GM12878 (cell line): ENCODE measurements at regions not wholly inside any gene's neighbourhood (a gene's known extent, or its start where the extent isn't known, plus 50 kb on each side); places are given as distances from the start of the nearest gene placed in this dataset.
A peak's percentile ranks its signal among the peaks of the same experiment; 100 is the strongest.

Source experiments
- ATAC-seq: fragments of 200-7000 bp; cut with Tn5 transposase; 3 replicates; pipeline ENCODE4 v1.9.1; 2020; ENCODE audit warnings: mild to moderate bottlenecking, moderate library complexity
- BruUV-seq: library from RNA; stranded (reverse); fragments of 400-500 nt; replicated peaks from 2 replicates; lab custom pipeline; 2021; lab: Mats Ljungman, UMichigan
- CTCF ChIA-PET: fragments of 300-600 bp; sonication (Branson Sonifier 250); formaldehyde crosslinking; extraction: SDS; loops from one replicate; lab custom pipeline; 2021; ENCODE audit warnings: inconsistent platforms; lab: Yijun Ruan, JAX
- POLR2A ChIA-PET: fragments of 350-600 bp; formaldehyde crosslinking; extraction: SDS; loops from one replicate; lab custom pipeline; 2021; ENCODE audit warnings: inconsistent platforms; lab: Charles Lee
- RAD21 ChIA-PET: fragments of 300-600 bp; sonication (Branson Sonifier 250); formaldehyde crosslinking; loops from one replicate; lab custom pipeline; 2023; ENCODE audit warnings: antibody characterized with exemption; ENCODE audit not compliant: unreplicated experiment; lab: Charles Lee
- SMC1A ChIA-PET: fragments of 300-600 bp; sonication (Branson Sonifier 250); formaldehyde crosslinking; loops from one replicate; lab custom pipeline; 2023; ENCODE audit not compliant: unreplicated experiment, uncharacterized antibody; lab: Charles Lee
- DNase-seq: peaks from one replicate; pipeline ENCODE4 v3.0.0-alpha.2; 2011; ENCODE audit warnings: low read depth, low spot score
- FAIRE-seq: peaks from 3 replicates; lab custom pipeline; 2011; peaks lifted over from hg19 to GRCh38; lab: Jason Lieb, UNC
- H2AFZ ChIP-seq: 2 replicates; pipeline ENCODE4 v1.6.0; 2011; ENCODE audit warnings: low read depth, low read length, control low read depth; ENCODE audit not compliant: control insufficient read depth
- H3K27ac ChIP-seq: 2 replicates; pipeline ENCODE4 v1.5.1; 2011; ENCODE audit warnings: control low read depth; ENCODE audit not compliant: control insufficient read depth, insufficient read depth
- H3K27me3 ChIP-seq, 2 experiments: replicated peaks in 1 of 2; 2 replicates each; pipeline versions ENCODE4 v1.6.0 to v1.6.1; 2011; ENCODE audit warnings: low read length in 1 of 2; ENCODE audit not compliant: control insufficient read depth in 2 of 2, insufficient read depth in 2 of 2
- H3K36me3 ChIP-seq, 2 experiments: 2 replicates each; pipeline ENCODE4 v1.5.1; 2011; ENCODE audit warnings: low read length in 1 of 2; ENCODE audit not compliant: control insufficient read depth in 2 of 2, insufficient read depth in 2 of 2
- H3K4me1 ChIP-seq: 2 replicates; pipeline ENCODE4 v1.6.1; 2011; ENCODE audit warnings: mild to moderate bottlenecking, low read length, moderate library complexity, mixed read lengths; ENCODE audit not compliant: control insufficient read depth, insufficient read depth
- H3K4me2 ChIP-seq: 2 replicates; pipeline ENCODE4 v1.6.0; 2011; ENCODE audit warnings: control low read depth; ENCODE audit not compliant: control insufficient read depth, insufficient read depth
- H3K4me3 ChIP-seq: fragments of 200-600 bp; sonication (generic); 2 replicates; pipeline ENCODE4 v1.5.1; 2016
- H3K79me2 ChIP-seq: 2 replicates; pipeline ENCODE4 v1.6.0; 2011; ENCODE audit warnings: low read length; ENCODE audit not compliant: control insufficient read depth, insufficient read depth
- H3K9ac ChIP-seq: 2 replicates; pipeline ENCODE4 v1.8.0; 2011; ENCODE audit warnings: low read length, control low read depth, mixed read lengths; ENCODE audit not compliant: control insufficient read depth, insufficient read depth
- H3K9me3 ChIP-seq: replicated peaks from 3 replicates; pipeline ENCODE4 v1.5.1; 2011; ENCODE audit warnings: mild to moderate bottlenecking, low read length; ENCODE audit not compliant: control insufficient read depth, insufficient read depth
- H4K20me1 ChIP-seq: 2 replicates; pipeline ENCODE4 v1.6.0; 2011; ENCODE audit not compliant: control insufficient read depth, insufficient read depth
- POLR2AphosphoS5 ChIP-seq: IDR thresholded peaks from 2 replicates; pipeline ENCODE4 v1.6.1; 2011; ENCODE audit warnings: mild to moderate bottlenecking, low read length, inconsistent platforms
- RAD21 ChIP-seq: IDR thresholded peaks from 2 replicates; pipeline ENCODE4 v1.6.1; 2011; ENCODE audit warnings: mild to moderate bottlenecking, low read depth, low read length, moderate library complexity; ENCODE audit not compliant: insufficient read depth
- WGBS: methylation state at CpG from one replicate; pipeline ENCODE4 v1.1.6; 2016; ENCODE audit warnings: low lambda C conversion rate; ENCODE audit not compliant: insufficient replicate concordance, insufficient coverage; ENCODE audit errors: missing lambda C conversion rate; 5-methylcytosine and 5-hydroxymethylcytosine counted together
- in situ Hi-C: fragments of 300-500 bp; cut with MboI; formaldehyde crosslinking; loops from 9 replicates; pipeline ENCODE4 v1.14.3; 2018; ENCODE audit warnings: mixed read lengths
- intact Hi-C: fragments of 100-400 bp; cut with micrococcal nuclease; formaldehyde crosslinking; loops from one replicate; pipeline ENCODE4 v1.14.2; 2022; ENCODE audit not compliant: unreplicated experiment
- TF ChIP-seq, protein P1 (sequence below), 3 experiments: IDR thresholded peaks in 2 of 3; conservative IDR thresholded peaks in 1 of 3; 2 replicates each; pipeline ENCODE4 v1.5.1; 2011; ENCODE audit warnings: low read depth in 3 of 3, low read length in 3 of 3, mild to moderate bottlenecking in 3 of 3, control low read depth in 2 of 3, moderate library complexity in 2 of 3, inconsistent platforms in 1 of 3, mixed read lengths in 1 of 3; ENCODE audit not compliant: control insufficient read depth in 2 of 3, insufficient read depth in 1 of 3; ENCODE audit errors: extremely low read depth in 1 of 3

DNA sequence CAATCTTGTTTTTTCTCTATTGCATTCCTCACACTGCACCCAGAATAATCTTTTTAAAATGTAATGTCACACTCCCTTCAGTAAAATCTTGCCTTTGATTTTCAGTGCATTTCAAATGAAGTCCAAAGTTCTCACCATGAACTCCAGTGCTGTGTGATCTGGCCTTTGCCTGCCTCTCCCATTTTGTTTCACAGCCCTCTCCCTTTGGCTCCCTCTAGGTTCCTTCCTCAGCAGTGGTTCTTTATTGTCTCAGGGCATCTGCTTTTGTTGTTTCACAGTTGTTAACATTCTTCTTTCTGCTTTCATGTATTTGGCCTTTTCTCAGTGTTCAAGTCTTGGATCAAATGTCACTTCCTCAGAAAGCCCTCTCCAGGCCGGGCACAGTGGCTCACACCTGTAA is 84.5 kb upstream of the AMN1 start:
- in situ Hi-C loops (loop anchor here (5.0 kb wide), 1 partner anchor 131 kb away; no protein-coding TSS in a partner anchor), intact Hi-C loops (loop anchor here (5.0 kb wide), 1 partner anchor 249 kb away; no protein-coding TSS in a partner anchor)
- CTCF ChIA-PET: no interaction called here
- FAIRE-seq: no peak
- no peak for ATAC-seq
- Histone ChIP-seq H3K4me1 (peaks cover 22% of the 10 kb centered on the region), H3K9ac (no peak overlapping the region), H3K79me2 (no peaks in the 10 kb centered on the region), H3K36me3 (no peaks in the 10 kb centered on the region), H4K20me1 (no peaks in the 10 kb centered on the region), H3K4me2 (no peak overlapping the region), H3K9me3 (no peaks in the 10 kb centered on the region), H3K4me3 (no peak overlapping the region), H3K27ac (no peak overlapping the region), H2AFZ (no peak overlapping the region; the same call in 1 of the 2 replicates), H3K27me3 (no peaks in the 10 kb centered on the region)
- 52% methylated on average over 1 of the region's 1 CpG for WGBS
- BruUV-seq: no TSS peak
- DNase-seq: no peak
- POLR2A ChIA-PET: interaction anchor here (0.6 to 6.9 kb wide), 2 partner anchors 63 to 115 kb away, joined by 3 to 66 read pairs; no protein-coding TSS in a partner anchor
- TF ChIP-seq RAD21 (peak; percentile 37; the same call in 1 of the 2 replicates), POLR2AphosphoS5 (no peak)
- TF ChIP-seq, protein P1, sequence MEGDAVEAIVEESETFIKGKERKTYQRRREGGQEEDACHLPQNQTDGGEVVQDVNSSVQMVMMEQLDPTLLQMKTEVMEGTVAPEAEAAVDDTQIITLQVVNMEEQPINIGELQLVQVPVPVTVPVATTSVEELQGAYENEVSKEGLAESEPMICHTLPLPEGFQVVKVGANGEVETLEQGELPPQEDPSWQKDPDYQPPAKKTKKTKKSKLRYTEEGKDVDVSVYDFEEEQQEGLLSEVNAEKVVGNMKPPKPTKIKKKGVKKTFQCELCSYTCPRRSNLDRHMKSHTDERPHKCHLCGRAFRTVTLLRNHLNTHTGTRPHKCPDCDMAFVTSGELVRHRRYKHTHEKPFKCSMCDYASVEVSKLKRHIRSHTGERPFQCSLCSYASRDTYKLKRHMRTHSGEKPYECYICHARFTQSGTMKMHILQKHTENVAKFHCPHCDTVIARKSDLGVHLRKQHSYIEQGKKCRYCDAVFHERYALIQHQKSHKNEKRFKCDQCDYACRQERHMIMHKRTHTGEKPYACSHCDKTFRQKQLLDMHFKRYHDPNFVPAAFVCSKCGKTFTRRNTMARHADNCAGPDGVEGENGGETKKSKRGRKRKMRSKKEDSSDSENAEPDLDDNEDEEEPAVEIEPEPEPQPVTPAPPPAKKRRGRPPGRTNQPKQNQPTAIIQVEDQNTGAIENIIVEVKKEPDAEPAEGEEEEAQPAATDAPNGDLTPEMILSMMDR (IDR thresholded peaks at IDR 0.05 in 2 of 3, conservative IDR thresholded peaks at IDR 0.05 in 1 of 3; ENCODE audit: control insufficient read depth in 2 of 3, extremely low read depth in 1 of 3, insufficient read depth in 1 of 3, low read depth in 3 of 3, low read length in 3 of 3): peak in 2 of 3 experiments; percentile 15 to 18; a peak in 1 of 6 replicates
- RAD21 ChIA-PET: interaction anchor here (0.6 to 6.9 kb wide), 4 partner anchors 49 to 145 kb away, joined by 3 to 112 read pairs (median 6); no protein-coding TSS in a partner anchor
- SMC1A ChIA-PET: interaction anchor here (0.8 to 7.2 kb wide), 3 partner anchors 83 to 332 kb away, joined by 3 to 83 read pairs (median 3); partner anchors contain the start of gene AMN1
